Body of pancreas (tissue), 4 donors: ENCODE measurements at regions not wholly inside any gene's neighbourhood (a gene's known extent, or its start where the extent isn't known, plus 50 kb on each side); places are given as distances from the start of the nearest gene placed in this dataset.

Source experiments
- POLR2A ChIP-seq, 3 donors: fragments of 450-650 bp; IDR thresholded peaks; one replicate each; pipeline ENCODE4 v1.6.1; 2016; ENCODE audit warnings: antibody characterized with exemption in 3 of 3, mild to moderate bottlenecking in 2 of 3
- TF ChIP-seq, protein P1 (sequence below), 7 experiments: fragments of 450-650 bp in 4 of 7; fragments of 200-600 bp in 3 of 7; sonication (generic) in 3 of 7; IDR thresholded peaks; one replicate each; pipeline ENCODE4 v1.5.1; 2016 to 2019; ENCODE audit warnings: antibody characterized with exemption in 7 of 7

DNA sequence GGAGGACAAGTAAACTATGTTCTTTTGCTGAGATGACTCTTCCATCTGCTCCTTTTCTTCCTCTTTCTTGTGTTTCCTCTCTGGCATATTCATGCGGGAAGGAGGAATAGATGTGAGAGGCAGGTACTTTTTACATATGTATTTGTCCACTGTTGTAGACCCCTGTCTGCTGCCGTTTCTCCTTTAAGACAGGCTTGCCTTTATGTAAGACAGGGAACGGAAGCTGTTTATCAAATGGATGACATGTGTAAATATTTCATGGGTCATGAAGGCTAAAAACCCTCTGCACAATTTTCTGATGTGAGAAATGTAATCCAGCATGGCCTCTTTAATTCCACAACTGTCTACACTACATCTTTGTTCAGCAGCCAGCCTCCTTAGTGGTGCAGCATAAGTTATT is 1525.5 kb upstream of the NUDT12 start:
- TF ChIP-seq POLR2A (IDR thresholded peaks at IDR 0.05) = no peak
- TF ChIP-seq, protein P1, sequence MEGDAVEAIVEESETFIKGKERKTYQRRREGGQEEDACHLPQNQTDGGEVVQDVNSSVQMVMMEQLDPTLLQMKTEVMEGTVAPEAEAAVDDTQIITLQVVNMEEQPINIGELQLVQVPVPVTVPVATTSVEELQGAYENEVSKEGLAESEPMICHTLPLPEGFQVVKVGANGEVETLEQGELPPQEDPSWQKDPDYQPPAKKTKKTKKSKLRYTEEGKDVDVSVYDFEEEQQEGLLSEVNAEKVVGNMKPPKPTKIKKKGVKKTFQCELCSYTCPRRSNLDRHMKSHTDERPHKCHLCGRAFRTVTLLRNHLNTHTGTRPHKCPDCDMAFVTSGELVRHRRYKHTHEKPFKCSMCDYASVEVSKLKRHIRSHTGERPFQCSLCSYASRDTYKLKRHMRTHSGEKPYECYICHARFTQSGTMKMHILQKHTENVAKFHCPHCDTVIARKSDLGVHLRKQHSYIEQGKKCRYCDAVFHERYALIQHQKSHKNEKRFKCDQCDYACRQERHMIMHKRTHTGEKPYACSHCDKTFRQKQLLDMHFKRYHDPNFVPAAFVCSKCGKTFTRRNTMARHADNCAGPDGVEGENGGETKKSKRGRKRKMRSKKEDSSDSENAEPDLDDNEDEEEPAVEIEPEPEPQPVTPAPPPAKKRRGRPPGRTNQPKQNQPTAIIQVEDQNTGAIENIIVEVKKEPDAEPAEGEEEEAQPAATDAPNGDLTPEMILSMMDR (IDR thresholded peaks at IDR 0.05) = no peak
